ENCODE measurements at regions not wholly inside any gene's neighbourhood (a gene's known extent, or its start where the extent isn't known, plus 50 kb on each side); places are given as distances from the start of the nearest gene placed in this dataset.
"Not testable (repeated sequence)": the region's sequence is repeated elsewhere in the genome, so short reads cannot be mapped to it uniquely, and the experiment has no call there.

DNA sequence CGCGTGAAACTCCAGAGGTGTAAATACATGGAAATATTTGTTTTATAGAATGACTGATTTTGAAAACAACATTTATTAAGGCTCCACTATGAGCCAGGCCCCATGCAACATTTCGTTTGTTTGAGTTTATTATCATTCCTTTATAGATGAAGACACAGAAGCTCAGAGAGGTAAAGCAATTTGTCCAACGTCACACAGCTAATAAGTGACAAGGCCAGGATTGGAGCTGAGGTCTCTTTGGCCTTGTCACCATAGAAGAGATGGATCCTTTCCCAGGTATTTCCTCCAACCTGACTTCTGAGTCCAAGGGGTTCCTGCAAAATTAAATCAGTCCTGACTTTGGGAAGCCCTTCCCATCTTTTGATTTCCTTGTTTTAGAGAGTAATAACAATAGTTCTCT is 98.0 kb downstream of the SYF2 start:
- DNase-seq (ENCODE audit: low read depth): no peak

DNA sequence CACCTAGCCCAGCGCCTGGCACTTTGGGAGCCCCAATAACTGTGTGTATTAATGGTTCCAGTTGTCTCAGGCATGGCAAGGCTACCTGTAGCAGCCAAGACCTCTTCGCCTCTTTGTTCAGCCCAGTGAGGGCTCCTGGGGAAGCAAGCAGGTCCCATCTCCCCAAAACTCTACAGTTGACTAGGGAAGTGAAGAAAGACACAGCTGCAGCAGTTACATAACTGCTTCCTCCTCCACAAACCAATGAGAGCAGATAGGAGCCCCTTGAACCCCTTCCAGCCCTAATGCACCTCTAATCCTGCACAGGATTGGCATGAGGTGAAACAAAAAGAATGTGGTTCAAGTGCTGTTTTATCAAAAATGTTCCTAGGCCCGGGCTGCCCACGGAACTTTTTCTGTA is 100.5 kb downstream of the SYF2 start:
- DNase-seq (ENCODE audit: low read depth): no peak

DNA sequence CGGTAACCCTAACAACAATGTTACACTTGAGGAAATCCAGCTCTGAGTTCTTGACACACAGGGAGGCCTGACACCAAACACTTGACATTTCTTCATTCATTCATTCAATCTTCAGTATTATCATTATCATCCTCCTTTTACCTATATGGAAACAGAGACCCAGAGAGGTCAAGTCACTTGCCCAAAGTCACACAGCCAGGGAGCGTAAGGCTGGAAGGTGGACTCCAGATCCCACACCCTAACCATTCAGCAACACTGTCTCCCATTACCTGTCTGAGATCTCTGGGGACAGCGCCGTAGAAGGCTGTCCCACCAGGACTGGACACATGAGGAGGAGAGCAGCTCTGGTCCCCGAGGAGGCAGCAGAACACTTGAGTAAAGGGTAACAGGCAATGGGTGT is 101.4 kb downstream of the SYF2 start:
- DNase-seq (ENCODE audit: low read depth): no peak

DNA sequence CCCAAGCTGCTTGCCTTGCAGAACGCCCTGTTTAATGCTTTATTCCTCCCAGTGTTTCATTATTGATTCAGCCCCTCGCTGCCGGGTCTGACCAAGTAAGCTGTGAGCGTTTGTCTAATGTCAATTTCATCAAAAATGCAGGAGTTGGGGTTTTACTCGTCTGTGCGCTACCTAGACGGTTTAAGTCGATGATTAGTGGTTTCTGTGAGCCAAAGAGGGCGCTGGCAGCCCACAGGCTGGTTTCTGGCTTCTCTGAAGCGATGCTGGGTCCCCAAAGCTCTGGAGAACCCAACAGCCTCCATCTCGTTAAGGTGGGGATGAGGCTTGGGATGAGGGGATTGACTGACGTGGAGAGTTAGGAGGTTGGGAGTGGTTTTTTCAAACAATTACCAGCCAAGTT is 102.9 kb downstream of the SYF2 start:
- DNase-seq (ENCODE audit: low read depth): no peak

DNA sequence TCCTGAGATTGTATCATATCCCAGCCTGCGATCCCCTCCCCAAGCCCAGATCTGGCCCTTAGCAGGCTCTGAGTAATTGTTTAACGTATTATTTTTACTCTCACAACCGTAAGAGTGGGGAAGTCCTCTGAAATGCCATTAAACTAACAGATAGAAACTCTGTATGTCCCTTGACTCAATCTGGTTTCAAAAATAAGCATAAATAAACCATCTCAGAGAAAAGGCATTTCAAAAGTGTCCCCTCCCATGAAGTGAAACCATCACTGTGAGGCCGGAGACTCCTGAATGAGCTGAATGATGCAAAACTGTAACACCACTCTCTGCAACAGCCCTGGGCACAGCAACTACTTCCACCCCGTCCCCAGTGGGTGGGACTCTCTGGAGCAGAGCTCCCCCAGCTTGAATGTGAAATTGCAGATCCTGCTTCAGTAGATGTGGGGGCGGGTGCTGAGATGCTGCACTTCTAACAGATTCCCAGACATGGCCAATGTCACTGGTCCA is 104.1 kb downstream of the SYF2 start:
- no peak for DNase-seq (ENCODE audit: low read depth)

DNA sequence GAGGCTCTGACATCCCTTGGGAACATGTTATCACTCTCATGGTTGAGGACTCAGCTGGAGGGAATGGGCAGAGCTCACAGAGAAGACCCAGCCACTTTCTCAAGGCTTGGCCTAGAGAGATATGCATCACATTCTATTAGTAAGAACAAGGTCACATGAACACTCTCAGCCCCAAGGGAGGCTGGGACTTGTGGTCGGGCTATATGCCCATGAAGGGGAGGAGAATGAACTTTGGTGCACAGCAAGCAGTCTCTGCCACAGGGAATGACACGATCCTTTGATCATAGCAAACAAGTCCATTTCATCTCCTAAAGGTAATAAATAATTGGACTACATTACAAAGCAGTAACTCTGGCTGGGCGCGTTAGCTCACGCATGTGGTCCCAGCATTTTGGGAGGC is 105.7 kb downstream of the SYF2 start:
- DNase-seq (ENCODE audit: low read depth): no peak

DNA sequence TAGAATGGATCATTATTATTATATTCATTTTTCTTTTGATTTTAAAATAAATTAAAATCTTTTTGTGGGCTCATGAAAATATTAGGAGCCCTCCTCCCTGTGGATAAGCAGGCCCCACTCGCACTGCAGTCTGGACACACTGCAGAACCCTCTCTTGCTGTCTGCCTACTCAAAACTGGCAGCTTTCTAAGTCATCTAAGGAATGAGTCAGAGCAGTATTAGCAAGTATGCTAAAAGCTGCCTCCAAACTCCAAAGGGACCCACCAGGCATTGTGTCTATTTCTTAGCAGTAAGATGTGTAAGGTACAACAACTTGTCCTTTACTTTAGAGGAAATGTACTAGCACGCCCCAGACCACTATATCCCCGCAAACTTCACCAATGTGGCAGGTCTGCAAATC is 108.8 kb downstream of the SYF2 start:
- no peak for DNase-seq (ENCODE audit: low read depth)

DNA sequence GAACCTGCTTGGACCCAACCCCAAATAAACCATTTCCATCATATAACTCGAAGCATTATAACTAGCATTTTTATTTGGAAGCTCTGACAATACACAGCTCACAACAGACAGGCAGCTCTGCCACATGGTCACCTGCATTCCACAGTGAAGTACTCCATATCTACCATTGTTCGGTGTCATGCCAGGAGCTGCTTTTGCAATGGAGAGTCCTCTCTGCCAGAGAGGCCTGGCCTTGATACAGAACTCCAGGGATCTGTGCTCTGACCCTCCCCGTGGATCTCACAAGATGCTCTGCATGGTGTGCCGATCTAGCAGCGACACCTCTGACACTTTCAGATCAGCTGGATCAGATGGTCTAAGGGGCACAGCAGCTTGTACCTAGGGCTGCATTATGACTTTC is 109.6 kb downstream of the SYF2 start:
- no peak for DNase-seq (ENCODE audit: low read depth)

DNA sequence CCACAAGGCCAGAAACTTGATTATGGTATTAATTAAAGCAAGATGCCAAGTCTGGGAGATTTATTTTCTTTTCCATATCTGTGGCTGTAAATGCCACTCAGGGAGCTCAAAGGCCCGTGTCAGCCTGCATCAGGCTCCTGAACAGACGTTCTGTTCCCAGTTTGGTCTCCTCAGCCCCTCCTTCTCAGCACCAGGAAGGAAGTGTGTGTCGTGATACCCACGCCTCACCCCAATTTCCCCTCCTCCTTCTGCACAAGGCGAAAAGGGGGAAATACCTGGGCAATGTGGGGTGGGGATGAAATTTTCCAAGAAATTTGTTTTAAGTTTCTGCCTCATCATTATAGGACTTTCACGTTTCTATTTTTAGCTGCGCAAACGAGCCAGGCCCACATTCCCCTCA is 112.0 kb downstream of the SYF2 start:
- no peak for DNase-seq (ENCODE audit: low read depth)

DNA sequence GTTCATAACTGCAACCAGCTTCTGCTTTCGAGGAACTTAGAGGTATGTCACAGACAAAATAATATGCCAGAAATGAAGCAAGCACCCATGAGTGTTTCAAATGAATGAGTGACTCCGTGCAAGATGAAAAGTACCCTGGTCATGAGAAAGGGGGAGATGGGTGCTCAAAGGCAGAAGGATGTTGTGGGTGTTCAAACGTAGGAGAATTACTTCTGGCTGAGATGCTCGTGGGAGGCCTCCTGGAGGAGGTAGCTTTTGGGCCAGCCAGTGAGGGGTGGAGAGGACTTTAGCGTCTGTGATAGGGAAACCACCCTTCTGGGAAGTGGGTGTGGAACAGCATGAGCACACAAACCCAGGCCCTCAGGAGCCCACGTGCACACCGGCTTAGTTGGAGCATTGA is 113.8 kb downstream of the SYF2 start:
- no peak for DNase-seq (ENCODE audit: low read depth)

DNA sequence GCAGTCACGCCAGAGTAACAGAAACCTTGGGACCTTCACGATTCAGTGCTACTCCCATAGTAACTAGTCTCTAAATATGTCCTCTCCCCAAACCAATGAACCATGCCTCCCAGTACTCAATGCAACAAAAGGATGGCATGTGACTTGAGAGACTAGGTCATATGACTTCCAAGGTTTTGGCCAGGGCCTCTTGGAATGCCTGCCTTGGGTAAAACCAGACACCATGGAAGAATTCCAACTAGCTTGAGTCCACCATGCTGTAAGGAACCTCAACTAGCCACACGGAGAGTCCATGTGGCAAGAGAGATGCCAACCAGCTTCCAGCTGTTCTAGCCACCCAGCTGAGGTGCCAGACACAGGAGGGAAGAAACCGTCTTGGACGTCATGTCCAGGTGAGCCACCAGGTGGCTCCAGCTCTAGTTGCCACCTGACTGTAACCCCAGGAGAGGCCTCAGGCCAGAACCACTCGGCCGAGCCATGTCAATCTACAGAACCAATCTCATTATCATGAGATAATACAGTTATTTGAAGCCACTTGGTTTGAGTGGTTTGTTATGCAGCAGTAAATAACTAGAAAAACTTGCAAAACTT is 115.0 kb downstream of the SYF2 start:
- DNase-seq (ENCODE audit: low read depth): no peak

DNA sequence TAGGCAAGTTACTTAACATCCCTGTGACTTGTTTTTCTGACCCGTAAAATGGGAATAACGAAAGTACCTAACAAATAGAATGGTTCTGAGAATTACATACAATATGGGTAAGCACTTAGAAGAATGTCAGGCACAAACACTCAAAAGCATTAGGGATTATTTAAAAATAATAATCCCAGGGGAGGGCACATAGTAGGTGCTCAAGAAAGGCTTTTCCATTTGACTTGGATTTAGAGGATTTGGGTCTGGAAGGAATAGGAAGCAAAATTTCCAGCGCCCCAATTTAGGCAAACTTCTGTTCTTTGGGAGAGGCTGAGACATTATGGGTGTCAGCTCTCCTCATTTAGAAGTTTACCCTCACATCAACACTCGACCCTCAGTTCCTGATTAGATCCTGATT is 115.5 kb downstream of the SYF2 start:
- DNase-seq (ENCODE audit: low read depth): no peak

DNA sequence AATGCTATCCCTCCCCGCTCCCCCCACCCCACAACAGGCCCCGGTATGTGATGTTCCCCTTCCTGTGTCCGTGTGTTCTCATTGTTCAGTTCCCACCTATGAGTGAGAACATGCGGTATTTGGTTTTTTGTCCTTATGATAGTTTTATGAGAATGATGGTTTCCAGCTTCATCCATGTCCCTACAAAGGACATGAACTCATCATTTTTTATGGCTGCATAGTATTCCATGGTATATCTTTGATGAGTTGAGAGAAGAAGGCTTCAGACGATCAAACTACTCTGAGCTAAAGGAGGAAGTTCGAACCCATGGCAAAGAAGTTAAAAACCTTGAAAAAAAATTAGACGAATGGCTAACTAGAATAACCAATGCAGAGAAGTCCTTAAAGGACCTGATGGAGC is 116.2 kb downstream of the SYF2 start:
- not testable (repeated sequence) for DNase-seq (ENCODE audit: low read depth)

DNA sequence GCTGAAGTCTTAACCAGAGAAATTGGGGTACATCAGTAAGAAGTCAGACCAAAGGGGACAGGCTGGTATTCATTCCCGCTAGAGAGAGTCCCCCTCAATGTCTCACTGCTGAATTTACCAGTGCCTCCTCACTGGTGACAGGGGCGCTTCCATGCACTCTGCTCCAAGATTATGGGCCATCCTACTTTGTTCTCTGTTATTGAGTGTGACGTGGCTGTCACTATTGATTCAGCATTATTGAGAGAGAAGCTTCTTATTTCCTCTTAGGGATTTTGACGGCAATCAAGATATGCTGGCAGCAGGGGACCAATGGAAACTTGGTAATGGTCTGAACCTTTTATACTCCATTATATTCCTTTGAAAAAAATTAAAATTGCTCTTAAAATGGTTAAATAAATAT is 118.6 kb downstream of the SYF2 start:
- no peak for DNase-seq (ENCODE audit: low read depth)

DNA sequence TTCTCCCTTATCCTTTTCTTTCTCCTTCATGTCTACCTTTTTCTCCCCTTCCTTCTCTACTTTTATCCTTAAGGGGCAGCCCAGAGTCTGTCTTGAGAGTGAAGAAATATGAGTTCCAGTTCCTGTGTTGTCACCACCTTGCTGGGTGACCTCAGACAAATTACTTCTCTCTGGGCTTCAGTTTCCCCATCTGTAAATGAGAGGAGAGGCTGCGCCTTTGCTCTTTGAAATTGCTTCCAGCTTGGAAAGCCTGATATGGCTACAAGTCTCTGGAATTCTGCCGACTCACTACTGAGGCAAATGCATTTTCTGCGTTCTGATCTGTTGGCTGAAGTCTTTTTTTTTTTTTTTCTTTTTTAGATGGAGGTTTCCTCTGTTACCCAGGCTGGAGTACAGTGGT is 119.2 kb downstream of the SYF2 start:
- no peak for DNase-seq (ENCODE audit: low read depth)

DNA sequence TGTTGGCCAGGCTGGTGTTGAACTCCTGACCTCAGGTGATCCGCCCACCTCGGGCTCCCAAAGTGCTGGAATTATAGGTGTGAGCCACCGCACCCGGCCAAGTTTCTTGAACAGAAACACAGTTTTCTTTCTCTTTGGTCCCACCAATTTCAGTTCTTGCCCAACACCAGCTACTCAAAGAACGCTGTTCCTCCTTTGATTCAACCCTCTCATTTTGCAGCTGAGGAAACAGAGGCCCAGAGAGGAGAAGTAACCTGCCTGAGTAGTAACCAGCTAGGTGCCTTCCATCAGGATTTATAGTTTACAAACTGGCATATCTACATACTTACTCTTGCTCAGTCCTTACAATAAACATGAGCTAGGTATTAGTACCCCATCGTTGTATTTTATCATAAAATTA is 119.9 kb downstream of the SYF2 start:
- no peak for DNase-seq (ENCODE audit: low read depth)

DNA sequence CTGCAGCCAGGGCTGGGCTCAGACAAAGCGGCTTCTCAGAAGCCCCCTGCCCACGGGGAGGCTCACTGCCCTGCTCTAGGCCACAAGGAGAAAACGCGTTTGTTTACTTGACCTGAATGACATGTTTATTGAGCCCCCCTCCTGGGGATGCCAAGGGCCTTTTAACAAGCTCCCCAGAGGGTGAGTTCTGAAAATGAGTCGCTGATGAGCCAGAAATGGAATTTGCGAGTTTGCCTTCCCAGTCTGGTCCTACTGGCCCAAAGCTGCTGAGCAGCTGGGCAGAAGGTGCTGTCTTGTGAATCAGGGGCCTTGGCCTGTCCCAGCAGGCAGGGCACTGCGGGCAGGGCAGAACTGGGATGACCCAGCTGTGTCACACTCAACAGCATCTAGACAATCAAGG is 120.6 kb downstream of the SYF2 start:
- DNase-seq (ENCODE audit: low read depth): no peak

DNA sequence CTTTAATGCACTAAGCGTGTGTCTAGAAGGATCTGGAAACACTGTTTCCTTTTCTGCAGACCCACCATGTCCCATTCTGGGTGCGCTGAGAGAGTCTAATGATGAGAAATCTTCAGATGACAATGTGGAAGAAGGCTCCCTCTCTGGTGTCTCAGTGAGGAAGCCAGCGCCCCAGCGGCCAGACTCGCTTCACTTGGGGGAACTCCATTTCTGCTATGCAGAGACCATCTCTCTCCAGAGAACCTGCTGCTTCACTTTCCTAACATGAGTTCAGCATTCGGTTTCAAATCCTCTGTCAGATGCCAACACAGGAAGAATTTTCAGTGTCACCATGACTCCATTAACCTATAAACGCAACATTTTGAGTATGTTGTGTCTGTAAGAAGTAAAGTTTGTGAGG is 121.8 kb downstream of the SYF2 start:
- no peak for DNase-seq (ENCODE audit: low read depth)

DNA sequence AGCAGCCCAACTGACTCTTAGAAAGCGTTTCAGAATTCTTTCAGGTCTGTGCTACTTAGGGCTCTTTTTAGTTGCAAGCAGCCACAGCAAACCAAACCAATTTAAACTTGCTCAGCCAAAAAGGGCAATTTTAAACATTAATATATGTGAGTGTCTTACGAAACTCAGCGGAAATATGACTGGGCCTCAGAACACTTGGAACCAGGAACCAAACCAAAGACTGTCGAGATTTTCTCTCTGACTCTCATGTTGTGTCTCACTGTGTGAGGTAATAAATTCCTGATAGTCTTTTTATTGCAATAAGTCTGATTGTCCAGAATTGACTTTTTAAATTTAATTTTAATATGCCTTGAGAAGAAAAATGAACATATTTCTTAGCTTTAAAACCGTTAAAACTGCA is 122.3 kb downstream of the SYF2 start:
- no peak for DNase-seq (ENCODE audit: low read depth)

DNA sequence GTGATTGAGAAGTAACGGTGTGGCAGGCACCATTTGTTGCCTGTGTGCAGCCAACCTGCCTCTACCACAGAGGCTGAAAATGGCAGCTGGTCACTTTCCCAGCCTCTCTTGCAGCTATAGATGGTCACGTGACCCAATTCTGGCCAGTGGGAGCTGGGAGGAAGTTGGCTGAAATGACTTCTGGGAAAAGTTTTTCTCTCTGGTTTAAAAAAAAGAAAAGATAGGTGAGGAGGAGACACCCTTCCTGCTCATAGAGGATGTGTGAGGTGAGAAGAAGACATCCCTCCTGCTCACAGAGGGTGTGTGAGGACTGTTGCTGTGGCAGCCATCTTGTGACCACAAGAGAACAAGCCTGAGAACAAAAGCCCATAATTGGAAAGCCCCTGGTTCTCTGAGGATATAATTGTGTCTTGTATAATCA is 122.8 kb downstream of the SYF2 start:
- DNase-seq (ENCODE audit: low read depth): no peak

DNA sequence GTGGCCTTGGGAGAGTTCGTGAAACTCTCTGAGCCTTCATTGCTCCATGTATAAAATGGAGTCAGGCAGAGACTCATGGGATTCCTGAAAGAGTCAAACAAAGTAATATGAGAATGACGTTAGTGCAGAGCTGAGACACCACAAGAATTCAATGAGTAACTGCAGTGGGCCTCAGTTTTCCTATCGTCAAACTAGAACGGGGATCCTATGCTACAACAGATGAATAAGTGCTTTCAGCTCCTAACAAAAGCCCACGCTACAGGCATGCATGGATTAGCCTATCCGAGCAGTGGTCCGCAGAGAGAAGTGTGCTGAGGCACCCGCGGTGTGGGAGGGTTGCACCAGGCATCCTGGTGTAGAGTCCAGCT is 124.7 kb downstream of the SYF2 start:
- DNase-seq (ENCODE audit: low read depth): no peak

DNA sequence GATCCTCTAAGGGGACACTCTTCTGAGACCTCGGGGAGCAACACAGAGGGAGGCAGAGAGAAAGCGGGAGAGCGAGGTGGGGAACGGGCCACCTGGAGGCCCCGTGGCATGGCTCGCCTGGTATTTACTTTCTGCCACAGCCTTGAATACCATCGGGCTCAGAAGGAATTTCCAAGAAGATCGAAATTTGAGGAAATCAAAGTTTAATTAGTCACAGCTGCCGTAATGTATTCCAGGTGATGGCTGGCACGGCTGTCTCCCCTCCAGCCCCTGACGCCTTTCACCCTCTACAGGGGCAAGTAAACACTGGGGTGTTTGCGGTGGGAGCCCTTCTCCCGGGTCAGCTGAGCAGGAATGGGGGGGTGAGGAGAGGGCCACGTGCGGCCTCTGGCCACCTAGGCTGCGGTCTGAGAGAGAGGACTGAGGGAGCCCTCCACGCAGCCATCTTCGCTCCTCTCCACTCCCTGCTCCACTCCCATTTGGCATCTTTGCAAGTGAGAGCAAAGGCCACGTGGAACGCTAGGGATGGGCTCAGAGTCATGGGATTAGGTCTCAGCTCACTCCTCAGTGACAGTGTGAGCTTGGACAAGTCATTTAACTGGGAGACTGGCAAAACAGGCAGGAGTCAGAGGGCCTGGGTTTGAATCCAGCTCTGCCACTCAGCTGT is 125.2 kb downstream of the SYF2 start:
- no peak for DNase-seq (ENCODE audit: low read depth)

DNA sequence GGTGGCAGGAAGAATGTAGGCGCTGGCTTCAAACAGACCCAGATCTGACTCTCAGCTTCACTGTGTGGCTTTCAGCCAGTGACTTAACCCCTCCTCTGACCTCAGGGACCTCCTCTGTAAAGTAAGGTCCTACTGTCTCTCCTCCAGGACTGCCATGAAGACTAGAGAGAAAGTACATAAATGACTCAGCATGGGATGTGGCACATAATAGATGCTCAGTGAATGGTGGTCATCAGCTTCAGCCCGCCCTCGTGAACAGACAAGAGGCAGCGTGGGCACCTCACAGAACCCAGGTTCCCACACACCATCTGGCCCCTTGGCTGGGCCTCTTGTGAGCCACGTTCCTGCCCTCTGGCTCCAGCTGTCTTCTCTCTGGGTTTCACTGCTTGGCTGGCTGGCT is 126.0 kb downstream of the SYF2 start:
- DNase-seq (ENCODE audit: low read depth): peak; percentile 29

DNA sequence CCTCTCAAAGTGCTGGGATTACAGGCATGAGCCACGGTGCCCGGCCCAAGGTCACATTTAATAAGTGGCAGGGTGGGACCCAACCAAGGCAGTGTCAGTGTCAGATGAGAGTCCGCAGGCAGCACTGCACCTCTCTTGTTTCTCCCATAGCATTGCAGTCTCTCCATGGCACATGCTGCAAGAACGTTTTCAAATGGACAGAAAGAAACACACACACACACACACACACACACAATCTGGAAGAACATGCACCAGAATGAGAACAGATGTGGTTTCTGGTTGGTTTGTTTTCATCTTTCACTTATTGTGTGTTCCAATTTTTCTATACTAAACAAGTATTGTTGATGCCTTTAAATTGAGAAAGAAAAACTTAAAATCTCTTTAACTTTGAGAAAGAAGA is 126.5 kb downstream of the SYF2 start:
- no peak for DNase-seq (ENCODE audit: low read depth)
